K562 (cell line): ENCODE measurements at regions not wholly inside any gene's neighbourhood (a gene's known extent, or its start where the extent isn't known, plus 50 kb on each side); places are given as distances from the start of the nearest gene placed in this dataset.

Experiments used
- EZH2 ChIP-seq: IDR thresholded peaks from 2 replicates; pipeline ENCODE4 v1.6.1; 2012; ENCODE audit warnings: low read depth, mild to moderate bottlenecking, inconsistent platforms, low read length, borderline replicate concordance
- ZKSCAN1 ChIP-seq: fragments of 150-350 bp; IDR thresholded peaks from 2 replicates; pipeline ENCODE4 v1.6.1; 2016; ENCODE audit warnings: low read depth, low read length
- TF ChIP-seq, protein P1 (sequence below): sonication (generic); formaldehyde crosslinking; IDR thresholded peaks from 2 replicates; pipeline ENCODE4 v1.8.1; 2023; ENCODE audit warnings: mild to moderate bottlenecking, missing genetic modification reagents

DNA sequence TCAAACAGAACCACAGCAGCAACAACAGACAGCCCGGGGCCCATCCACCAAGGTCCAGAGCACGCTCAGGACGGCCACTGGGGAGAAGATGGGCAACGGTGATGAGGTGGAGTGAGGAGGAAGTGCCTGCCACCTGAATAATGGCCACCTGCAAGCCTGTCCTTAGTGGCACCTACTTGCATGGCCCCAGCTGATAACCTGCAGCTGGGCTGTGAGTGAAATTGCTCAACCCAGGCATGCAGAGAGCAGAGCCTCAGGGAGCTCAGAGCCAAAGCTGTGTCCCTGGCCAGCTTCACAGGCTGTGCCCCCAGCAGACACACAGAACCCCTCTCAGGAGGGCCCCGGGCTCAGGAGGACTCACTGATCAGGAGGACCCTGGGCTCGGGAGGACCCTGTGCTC lies 102.4 kb upstream of the ADRA2C start:
- TF ChIP-seq EZH2 (no peak), ZKSCAN1 (no peak)
- TF ChIP-seq, protein P1, sequence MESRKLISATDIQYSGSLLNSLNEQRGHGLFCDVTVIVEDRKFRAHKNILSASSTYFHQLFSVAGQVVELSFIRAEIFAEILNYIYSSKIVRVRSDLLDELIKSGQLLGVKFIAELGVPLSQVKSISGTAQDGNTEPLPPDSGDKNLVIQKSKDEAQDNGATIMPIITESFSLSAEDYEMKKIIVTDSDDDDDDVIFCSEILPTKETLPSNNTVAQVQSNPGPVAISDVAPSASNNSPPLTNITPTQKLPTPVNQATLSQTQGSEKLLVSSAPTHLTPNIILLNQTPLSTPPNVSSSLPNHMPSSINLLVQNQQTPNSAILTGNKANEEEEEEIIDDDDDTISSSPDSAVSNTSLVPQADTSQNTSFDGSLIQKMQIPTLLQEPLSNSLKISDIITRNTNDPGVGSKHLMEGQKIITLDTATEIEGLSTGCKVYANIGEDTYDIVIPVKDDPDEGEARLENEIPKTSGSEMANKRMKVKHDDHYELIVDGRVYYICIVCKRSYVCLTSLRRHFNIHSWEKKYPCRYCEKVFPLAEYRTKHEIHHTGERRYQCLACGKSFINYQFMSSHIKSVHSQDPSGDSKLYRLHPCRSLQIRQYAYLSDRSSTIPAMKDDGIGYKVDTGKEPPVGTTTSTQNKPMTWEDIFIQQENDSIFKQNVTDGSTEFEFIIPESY (CRISPR knock-in tag): no peak
